Stimulated activated CD8-positive, alpha-beta memory T cell treated with anti-CD3 and anti-CD28 coated beads, Interleukin-4, amount 100 ng/mL, for 1 hour (primary cell): ENCODE measurements at regions not wholly inside any gene's neighbourhood (a gene's known extent, or its start where the extent isn't known, plus 50 kb on each side); places are given as distances from the start of the nearest gene placed in this dataset.
"Not testable (repeated sequence)": the region's sequence is repeated elsewhere in the genome, so short reads cannot be mapped to it uniquely, and the experiment has no call there.

Experiments
- DNase-seq, 2 donors: peaks; one replicate each; pipeline ENCODE4 v3.0.0-alpha.2; 2020; ENCODE audit warnings: low read depth in 2 of 2, low spot score in 1 of 2

- not testable (repeated sequence) for DNase-seq
Observed at GRCh38 chr5:100398815-100399214, 136.4 kb upstream of the FAM174A start.

- not testable (repeated sequence) for DNase-seq
Observed at GRCh38 chr5:100379254-100379858, 155.8 kb upstream of the FAM174A start.

DNA sequence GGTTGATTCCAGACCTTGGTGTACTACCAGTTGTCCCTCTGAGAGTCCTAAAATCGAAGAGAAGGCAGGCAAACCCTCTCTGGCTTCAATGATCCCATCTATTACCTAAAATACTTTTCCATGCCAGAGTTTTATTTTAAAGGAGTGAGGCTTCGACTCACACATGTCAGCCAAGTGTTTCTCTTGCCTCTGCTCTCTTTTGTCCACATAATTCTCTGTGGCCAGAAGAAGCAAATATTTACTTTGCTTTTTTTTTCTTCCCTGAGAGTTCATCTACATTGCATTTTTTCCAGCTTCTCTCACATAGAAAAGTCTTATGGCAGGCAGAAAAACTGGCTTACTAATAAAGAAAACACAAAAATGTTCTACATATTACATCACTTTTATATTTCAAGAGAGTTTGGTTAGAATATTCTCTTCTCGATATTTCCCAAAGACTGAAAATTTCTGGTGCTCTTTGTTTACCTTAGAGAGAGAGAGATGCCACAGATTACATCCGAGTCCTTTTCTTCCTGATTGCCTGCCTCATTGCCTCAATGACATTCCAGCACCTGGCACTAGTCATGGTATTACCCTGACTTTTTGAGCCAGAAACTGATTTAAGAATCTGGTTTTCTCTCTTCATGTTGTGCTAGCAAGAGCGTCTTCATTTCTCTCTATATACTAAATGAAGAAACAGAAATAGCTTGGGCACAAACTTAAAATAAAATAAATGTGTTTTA is 170.3 kb upstream of the FAM174A start:
- not testable (repeated sequence) for DNase-seq

DNA sequence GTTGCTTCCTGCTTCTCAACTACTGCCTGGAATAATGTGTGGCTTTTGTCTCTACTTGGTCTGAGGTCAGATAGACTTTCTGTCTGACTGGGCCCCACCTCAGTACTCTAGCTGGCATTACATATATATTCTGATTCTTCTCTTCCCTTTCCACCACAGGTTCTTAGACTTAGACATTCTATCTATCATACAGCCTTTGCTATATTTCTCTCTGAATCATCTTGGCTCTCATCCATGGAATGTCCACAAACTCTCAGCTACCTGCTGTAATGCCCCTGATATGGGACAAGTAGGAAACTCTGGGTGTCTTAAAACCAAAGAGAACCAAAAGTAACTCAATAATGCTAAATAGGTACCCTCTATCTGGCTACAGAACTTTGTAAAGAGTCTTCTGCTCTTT is 170.8 kb upstream of the FAM174A start:
- DNase-seq = not testable (repeated sequence)

GRCh38 chr5:100359998-100360397 is 175.2 kb upstream of the FAM174A start:
- DNase-seq = not testable (repeated sequence)

- not testable (repeated sequence) for DNase-seq
Observed at GRCh38 chr5:100346269-100346668, 188.9 kb upstream of the FAM174A start.

- DNase-seq = not testable (repeated sequence)
Observed at GRCh38 chr5:100341485-100341884, 193.7 kb upstream of the FAM174A start.

DNA sequence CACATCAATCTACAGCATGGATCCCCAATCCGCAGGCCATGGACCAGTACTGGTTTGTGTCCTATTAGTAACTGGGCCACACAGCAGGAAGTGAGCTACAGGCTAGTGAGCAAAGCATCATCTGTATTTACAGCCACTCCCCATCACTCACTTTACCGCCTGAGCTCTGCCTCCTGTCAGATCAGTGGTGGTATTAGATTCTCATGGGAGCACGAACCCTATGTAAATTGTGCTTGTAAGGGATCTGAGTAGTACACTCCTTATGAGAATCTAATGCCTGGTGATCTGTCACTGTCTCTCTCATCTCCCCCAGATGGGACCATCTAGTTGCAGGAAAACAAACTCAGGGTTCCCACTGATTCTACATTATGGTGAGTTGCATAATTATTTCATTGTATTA is 212.7 kb upstream of the FAM174A start:
- no peak for DNase-seq

DNA sequence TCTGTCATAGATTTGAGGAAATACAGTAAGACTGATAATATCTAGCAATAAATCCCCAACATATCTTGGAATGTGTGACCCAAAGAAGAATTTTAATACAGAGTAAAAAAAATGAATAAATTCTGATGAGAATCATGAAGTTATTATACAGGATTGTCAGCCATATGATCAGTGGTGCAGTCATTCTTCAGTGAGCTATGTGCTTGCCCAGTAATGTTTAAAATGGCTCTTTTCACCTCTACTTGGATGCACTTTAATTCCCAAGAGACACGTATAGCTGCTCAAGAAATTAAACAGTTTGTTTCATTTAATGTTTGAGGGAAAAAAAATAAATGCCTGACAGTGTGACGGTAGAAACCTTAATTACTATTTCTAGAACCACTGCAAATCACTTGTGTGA is 215.3 kb upstream of the FAM174A start:
- DNase-seq = no peak

- no peak for DNase-seq
Observed at GRCh38 chr5:100313657-100314056, 221.5 kb upstream of the FAM174A start.

GRCh38 chr5:100311806-100312205 is 223.4 kb upstream of the FAM174A start:
- no peak for DNase-seq

GRCh38 chr5:100306000-100306399 is 229.2 kb upstream of the FAM174A start:
- no peak for DNase-seq

GRCh38 chr5:100303216-100303615 is 232.0 kb upstream of the FAM174A start:
- no peak for DNase-seq

GRCh38 chr5:100299261-100299660 is 235.9 kb upstream of the FAM174A start:
- DNase-seq = no peak

DNA sequence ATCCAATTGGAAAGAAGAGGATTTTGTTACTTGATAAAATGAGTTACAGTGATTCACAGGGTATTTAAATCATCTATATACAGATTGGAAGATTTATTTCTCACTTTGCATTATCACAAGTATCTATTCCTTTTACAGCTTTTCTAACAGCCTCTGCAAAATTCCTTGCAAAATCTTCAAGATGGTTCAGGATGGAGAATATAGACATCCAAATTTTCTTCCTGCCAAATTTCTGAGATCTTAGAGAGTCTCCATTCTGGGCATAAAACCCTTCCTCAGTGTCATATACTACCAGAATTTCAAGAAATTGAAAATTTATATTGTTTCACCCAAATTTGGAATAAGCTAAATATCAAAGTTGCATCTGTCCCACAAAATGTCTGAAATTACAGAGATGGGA is 259.1 kb upstream of the FAM174A start:
- no peak for DNase-seq

- DNase-seq = no peak
Observed at GRCh38 chr5:100275631-100276030, 259.5 kb upstream of the FAM174A start.

DNA sequence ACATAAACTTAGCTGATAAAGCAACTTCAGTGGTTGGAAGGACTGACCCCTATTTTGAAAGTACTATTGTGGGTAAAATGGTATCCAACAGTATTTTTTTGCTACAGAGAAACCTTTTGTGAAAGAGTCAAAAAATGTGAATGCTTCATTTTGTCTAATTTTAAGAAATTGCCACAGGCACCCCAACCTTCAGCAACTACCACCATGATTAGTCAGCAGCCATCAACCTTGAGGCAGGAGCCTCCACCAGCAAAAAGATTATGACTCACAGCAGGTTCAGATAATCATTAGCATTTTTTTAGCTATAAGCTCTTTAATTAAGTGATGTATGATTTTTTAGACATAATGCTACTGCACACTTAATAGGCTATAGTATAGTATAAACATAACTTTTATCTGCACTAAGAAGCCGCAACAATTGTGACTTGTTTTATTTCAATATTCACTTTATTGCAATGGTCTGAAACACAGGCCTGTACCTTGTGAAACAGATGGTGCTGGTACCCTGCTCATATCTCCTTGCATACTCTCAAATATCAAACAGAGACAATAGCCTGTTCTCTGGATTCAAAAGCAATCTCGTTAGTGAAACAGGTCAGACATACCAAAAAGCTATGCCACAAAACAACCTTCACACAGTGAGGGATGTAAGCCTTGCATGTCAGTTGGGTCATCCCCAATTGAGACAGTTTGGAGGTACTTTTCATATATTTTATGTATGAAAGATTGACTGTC is 261.2 kb upstream of the FAM174A start:
- DNase-seq = no peak

DNA sequence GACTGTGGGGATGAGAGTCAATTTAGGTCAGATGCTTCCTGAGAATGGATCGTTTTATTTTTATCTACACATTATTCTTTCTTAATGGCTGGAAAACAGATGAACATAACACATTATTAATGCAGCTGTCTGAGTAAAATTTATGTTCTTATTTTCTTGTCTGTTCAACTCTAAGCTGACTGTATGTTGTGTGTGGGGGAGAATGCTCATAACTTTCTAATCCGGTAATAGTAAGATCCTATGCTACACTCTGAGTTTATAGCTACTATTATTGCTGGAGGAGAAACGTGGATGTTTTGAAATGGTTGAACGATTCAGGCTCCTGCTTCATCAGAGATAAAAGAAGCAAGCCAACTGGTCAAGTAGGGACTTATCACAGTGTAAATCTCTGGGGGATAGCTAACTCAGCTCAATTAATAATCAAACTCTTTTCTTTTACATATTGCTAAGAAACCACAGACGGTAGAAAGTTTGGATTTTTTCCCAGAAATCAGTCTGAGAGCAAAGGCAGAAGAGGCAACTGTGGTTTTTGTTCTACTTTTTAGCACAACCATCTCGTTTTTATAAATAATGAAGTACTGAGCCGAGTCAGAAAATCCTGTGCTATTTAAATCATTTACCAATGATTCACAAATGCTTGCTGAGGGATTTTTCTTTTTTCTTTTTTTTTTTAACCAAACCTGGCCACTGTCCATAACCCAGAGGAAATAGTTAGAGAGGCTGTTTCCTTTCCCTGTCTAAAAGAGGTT is 265.0 kb upstream of the FAM174A start:
- no peak for DNase-seq

- no peak for DNase-seq
Observed at GRCh38 chr5:100260968-100261367, 274.2 kb upstream of the FAM174A start.

DNA sequence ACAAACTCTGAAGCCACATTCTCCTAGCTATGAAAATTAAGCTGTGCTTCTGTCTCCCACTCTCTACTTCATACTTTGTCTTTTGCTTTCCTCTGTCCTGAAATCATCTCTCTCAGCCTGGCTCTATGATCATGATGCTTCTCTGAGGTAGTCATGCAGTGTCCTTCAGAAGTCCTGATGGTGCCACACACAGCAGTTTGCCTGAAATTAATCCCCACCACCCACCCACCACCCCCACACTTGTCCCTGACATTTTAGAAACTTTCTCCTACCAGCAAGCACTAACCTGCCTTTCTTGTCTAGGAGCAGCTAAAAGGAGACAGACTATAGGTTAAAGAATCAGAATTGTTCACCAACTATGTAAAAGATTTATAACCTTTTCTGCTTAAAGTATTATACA is 282.2 kb upstream of the FAM174A start:
- no peak for DNase-seq

- no peak for DNase-seq
Observed at GRCh38 chr5:100252037-100252436, 283.1 kb upstream of the FAM174A start.

DNA sequence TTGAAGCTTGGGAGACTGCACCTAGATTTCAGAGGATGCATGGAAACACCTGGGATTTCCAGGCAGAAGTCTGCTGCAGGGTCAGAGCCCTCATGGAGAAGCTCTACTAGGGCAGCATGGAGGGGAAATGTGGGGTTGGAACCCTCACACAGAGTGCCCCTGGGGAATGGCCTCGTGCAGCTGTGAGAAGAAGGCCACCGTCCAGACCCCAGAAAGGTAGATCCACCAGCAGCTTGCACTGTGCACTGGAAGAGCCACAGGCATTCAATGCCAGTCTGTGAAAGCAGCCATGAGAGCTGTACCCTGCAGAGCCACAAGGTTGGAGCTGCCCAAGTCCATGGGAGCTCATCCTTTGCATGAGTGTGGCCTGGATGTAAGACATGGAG is 285.3 kb upstream of the FAM174A start:
- DNase-seq = no peak
